Fibroblast of lung (primary cell): ENCODE measurements at regions not wholly inside any gene's neighbourhood (a gene's known extent, or its start where the extent isn't known, plus 50 kb on each side); places are given as distances from the start of the nearest gene placed in this dataset.

Experiments used
- CTCF ChIP-seq, 2 donors: IDR thresholded peaks in 1 of 2; conservative IDR thresholded peaks in 1 of 2; 1 replicate in 1 of 2; 2 replicates in 1 of 2; pipeline ENCODE4 v1.5.1; 2011 to 2012; ENCODE audit warnings: low read length in 2 of 2, control low read depth in 1 of 2, inconsistent platforms in 1 of 2, low read depth in 1 of 2, mild to moderate bottlenecking in 1 of 2
- EZH2 ChIP-seq: IDR thresholded peaks from 2 replicates; pipeline ENCODE4 v1.5.1; 2012; ENCODE audit warnings: low read length, control low read depth, mild to moderate bottlenecking; ENCODE audit errors: missing control alignments

- no peak for TF ChIP-seq EZH2
- TF ChIP-seq CTCF (conservative IDR thresholded peaks at IDR 0.05 in 1 of 2, IDR thresholded peaks at IDR 0.05 in 1 of 2; ENCODE audit: low read depth in 1 of 2, low read length in 2 of 2) = no peak
These were observed 199.9 kb downstream of the PIK3R1 start for GRCh38 chr5:68415177-68416085.
